DMS153 (cell line): ENCODE measurements at regions not wholly inside any gene's neighbourhood (a gene's known extent, or its start where the extent isn't known, plus 50 kb on each side); places are given as distances from the start of the nearest gene placed in this dataset.
"Not testable (repeated sequence)": the region's sequence is repeated elsewhere in the genome, so short reads cannot be mapped to it uniquely, and the experiment has no call there.

Experiments used
- DNase-seq: peaks from one replicate; lab custom pipeline; 2025; lab: John Stamatoyannopoulos, UW

DNA sequence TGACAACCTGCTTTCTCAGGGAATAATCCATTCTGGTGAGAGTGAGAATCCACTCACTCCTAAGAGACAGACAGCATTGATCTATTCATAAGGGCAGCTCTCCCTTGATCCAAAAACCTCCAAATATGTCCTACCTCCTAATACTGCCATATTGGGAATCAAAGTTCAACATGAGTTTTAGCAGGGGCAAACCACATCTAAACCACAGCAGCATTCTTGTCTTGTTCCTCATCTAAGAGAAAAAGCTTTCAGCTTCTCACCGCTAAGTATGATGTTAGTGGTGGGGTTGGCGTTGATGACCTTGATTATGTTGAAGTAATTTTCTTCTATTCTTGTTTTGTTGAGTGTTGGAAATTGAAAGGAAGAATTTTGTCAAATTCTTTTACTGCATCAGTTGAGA, 69.6 kb downstream of the SERTM2 start:
- no peak for DNase-seq

DNA sequence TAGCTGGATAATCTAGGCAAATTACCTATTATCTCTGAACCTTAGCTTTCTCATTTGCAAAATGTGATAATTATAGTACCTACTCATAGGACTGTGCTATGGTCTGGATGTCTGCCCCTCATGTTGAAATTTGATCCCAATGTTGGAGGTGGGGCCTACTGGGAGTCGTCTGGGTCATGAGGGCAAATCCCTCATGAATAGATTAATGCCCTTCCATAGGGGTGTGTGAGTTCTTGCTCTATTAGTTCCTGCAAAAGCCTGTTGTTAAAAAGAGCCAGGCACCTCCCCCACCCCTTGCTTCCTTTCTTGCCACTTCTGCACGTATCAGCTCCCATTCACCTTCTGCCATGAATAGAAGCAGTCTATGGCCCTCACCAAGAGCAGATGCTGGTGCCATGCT, 73.9 kb downstream of the SERTM2 start:
- DNase-seq: peak; percentile 1

DNA sequence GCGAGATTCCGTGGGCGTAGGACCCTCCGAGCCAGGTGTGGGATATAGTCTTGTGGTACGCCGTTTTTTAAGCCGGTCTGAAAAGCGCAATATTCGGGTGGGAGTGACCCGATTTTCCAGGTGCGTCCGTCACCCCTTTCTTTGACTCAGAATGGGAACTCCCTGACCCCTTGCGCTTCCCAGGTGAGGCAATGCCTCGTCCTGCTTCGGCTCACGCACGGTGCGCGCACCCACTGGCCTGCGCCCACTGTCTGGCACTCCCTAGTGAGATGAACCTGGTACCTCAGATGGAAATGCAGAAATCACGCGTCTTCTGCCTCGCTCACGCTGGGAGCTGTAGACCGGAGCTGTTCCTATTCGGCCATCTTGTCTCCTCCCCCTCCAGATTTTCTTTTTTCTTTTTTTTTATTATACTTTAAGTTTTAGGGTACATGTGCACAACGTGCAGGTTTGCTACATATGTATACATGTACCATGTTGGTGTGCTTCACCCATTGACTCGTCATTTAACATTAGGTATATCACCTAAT, 83.0 kb downstream of the SERTM2 start:
- not testable (repeated sequence) for DNase-seq

DNA sequence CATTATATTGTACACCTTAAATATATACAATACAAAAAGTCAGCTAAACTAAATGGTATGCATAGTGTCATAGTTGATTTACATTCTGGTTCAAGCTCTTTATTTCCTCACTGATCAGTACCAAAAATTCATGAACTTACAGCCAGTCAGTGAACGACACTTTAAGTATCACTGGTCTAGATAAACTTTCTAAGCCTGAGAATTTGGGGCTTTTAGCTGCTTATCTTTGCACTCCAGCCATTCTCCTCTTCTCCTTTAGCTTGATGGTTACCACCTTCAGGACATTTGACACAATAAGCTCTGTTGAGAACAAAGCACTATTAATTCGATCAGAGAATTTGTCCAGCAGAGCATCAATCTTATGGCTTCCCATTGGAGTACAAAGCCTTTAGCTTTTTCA, 83.0 kb upstream of the ALG13 start:
- DNase-seq: no peak

DNA sequence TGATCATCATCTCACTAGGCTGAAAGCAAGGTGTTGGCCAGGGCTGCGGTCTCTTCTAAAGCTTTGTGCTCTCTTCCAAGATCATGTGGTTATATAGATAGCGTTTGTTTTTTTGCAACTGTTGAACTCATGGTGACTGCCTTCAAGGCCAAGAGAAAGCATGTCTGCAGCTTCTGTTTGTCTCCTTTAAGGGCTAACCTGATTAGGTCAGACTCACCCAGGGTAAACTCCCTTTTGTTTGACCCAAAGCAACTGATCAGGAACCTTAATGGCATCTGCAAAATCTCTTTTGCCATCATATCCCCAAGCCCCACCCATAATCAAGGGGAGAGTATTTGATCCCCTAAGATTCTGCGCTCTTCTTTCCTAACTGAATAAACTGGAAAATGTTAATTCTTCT, 72.2 kb upstream of the ALG13 start:
- DNase-seq: no peak

DNA sequence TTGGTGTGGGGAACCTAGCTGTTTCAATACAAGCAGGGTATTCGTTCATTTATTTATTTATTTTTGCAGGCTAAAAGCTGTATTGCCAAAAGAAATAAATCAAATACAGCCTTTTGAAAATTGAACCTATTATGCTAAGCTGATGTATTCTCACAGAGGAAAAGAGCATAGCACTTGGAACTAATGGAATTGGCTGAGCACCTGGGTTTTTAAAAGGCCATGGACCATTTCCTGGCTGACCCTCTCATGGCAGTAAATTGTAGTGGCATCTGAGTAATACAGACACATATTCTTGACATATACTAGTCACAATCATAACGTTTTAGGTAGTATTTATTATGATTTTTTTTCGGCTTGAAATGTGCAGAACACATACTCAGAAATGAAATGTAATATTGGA, 71.8 kb upstream of the ALG13 start:
- no peak for DNase-seq

DNA sequence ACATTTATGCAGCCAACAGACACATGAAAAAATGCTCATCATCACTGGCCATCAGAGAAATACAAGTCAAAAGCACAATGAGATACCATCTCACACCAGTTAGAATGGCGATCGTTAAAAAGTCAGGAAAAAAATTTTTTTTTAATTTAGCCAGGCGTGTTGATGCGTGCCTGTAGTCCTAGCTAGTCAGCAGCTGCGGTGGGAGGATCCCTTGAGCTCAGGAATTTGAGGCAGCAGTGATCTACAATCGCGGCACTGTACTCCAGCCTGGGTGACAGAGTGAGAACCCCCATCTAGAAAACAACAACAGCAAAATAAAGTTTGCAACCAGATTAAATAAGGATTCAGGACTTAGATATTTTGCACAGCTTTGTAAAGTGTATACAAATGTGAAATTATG, 65.7 kb upstream of the ALG13 start:
- no peak for DNase-seq

DNA sequence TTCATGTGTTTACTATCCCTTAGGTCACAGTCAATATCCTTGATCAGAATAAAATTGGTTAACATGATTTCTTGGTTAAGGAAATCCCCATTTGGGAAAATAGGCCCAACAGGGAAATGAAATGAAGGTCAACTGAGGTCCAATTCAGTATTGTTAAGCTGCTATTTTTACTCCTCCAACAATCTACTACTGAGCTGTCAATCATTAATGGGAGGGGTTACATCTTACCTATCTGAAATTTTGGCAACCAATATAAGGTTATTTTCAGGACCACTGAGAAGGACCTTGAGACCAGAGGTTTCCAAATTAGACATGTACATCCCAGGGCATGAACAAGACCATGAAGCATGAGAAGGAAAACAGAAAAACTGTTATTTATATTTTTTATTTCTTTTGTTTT, 64.2 kb upstream of the ALG13 start:
- no peak for DNase-seq

DNA sequence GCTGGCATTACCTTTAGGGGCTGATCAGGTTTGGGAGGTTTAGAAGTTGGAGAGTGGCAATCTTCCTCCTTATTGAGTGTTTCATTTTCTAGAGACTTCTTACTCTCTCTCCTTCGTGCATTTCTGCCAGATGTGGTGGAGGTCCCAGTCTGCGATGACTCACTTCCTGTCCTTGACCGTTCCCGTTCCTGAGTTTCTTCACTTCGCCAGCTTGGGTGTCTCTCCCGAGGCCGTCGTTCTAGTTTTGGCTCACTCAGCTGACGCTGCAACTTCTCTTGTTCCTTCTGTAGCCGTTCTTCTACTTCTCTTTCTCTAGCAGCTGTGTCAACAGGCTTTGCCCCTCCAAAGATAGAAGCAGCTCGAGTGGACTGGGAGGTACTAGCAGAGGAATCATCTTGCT, 60.9 kb upstream of the ALG13 start:
- DNase-seq: not testable (repeated sequence)

DNA sequence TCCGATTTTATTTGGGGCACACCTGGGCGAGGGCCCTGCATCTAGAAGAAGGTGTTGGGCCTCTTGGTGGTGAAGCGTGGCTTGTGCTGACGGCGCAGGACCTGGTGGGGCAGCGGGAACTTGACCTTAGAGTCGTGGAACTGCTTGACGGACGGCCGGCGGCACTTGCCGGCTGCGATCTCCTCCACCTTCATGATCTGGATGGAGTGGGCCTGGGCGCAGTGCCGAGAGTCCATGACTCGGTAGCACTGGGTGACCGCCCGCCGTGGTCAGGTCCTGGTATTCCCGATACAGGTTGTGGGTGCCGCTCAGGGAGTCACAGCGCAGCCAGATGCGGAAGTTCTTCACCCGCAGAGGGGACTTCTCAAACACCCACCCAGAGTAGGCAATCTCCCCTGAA, 56.8 kb upstream of the ALG13 start:
- DNase-seq: no peak

DNA sequence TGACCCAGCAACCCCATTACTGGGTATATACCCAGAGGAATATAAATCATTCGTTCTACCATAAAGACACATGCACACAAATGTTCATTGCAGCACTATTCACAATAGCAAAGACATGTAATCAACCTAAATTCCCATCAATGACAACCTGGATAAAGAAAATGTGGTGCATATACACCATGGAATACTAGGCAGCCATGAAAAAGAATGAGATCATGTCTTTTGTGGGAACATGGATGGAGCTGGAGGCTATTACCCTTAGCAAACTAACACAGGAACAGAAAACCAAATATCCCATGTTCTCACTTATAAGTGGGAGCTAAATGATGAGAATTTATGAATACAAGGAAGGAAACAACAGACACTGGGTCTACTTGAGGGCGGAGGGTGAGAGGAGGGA, 53.7 kb upstream of the ALG13 start:
- DNase-seq: not testable (repeated sequence)
